Suppressor macrophage treated with lipopolysaccharide for 1 hour (primary cell): ENCODE measurements at regions not wholly inside any gene's neighbourhood (a gene's known extent, or its start where the extent isn't known, plus 50 kb on each side); places are given as distances from the start of the nearest gene placed in this dataset.

Experiments used
- DNase-seq, 3 donors: peaks; one replicate each; pipeline ENCODE4 v3.0.0-alpha.2; 2020 to 2022

GRCh38 chr18:68323921-68324320, 391.0 kb downstream of the TMX3 start:
- DNase-seq: no peak

- DNase-seq: no peak
Measured at GRCh38 chr18:68316636-68317035, 398.3 kb downstream of the TMX3 start.

- DNase-seq: no peak
Measured at GRCh38 chr18:68314403-68314802, 400.5 kb downstream of the TMX3 start.

- no peak for DNase-seq
Measured at GRCh38 chr18:68301441-68301840, 413.5 kb downstream of the TMX3 start.

- DNase-seq: no peak
Measured at GRCh38 chr18:68299906-68300305, 415.0 kb downstream of the TMX3 start.

- DNase-seq: no peak
Measured at GRCh38 chr18:68298330-68298729, 416.6 kb downstream of the TMX3 start.

GRCh38 chr18:68288408-68288807, 426.5 kb downstream of the TMX3 start:
- DNase-seq: no peak

- no peak for DNase-seq
Measured at GRCh38 chr18:68284236-68284780, 430.6 kb downstream of the TMX3 start.

- no peak for DNase-seq
Measured at GRCh38 chr18:68283834-68284233, 431.1 kb downstream of the TMX3 start.

GRCh38 chr18:68282232-68282631, 432.7 kb downstream of the TMX3 start:
- DNase-seq: no peak

- no peak for DNase-seq
Measured at GRCh38 chr18:68275616-68276015, 439.3 kb downstream of the TMX3 start.

- DNase-seq: no peak
Measured at GRCh38 chr18:68270017-68270416, 444.9 kb downstream of the TMX3 start.

- DNase-seq: no peak
Measured at GRCh38 chr18:68267583-68267982, 447.3 kb downstream of the TMX3 start.

GRCh38 chr18:68263481-68263880, 451.4 kb downstream of the TMX3 start:
- DNase-seq: no peak

GRCh38 chr18:68262690-68263294, 452.1 kb downstream of the TMX3 start:
- no peak for DNase-seq

GRCh38 chr18:68256418-68257067, 458.4 kb downstream of the TMX3 start:
- no peak for DNase-seq

- DNase-seq: no peak
Measured at GRCh38 chr18:68244786-68245185, 470.1 kb downstream of the TMX3 start.

- DNase-seq: no peak
Measured at GRCh38 chr18:68241881-68242280, 473.0 kb downstream of the TMX3 start.

GRCh38 chr18:68234676-68235075, 480.2 kb downstream of the TMX3 start:
- no peak for DNase-seq

- no peak for DNase-seq
Measured at GRCh38 chr18:68234131-68234530, 480.8 kb downstream of the TMX3 start.

GRCh38 chr18:68233018-68233417, 481.9 kb downstream of the TMX3 start:
- no peak for DNase-seq

- no peak for DNase-seq
Measured at GRCh38 chr18:68229351-68229750, 485.6 kb downstream of the TMX3 start.

- DNase-seq: no peak
Measured at GRCh38 chr18:68221111-68221724, 493.7 kb downstream of the TMX3 start.

GRCh38 chr18:68220458-68220857, 494.4 kb downstream of the TMX3 start:
- no peak for DNase-seq
